ENCODE measurements at regions not wholly inside any gene's neighbourhood (a gene's known extent, or its start where the extent isn't known, plus 50 kb on each side); places are given as distances from the start of the nearest gene placed in this dataset.

GRCh38 chr12:90485560-90485959, 469.4 kb downstream of the CCER1 start:
- TF ChIP-seq CTCF (IDR thresholded peaks at IDR 0.05; ENCODE audit: insufficient read depth, low read length, poor library complexity, severe bottlenecking) = no peak
- Histone ChIP-seq H3K36me3 (ENCODE audit: control insufficient read depth, insufficient read depth, low read length) (no peaks in the 10 kb centered on the region), H3K27me3 (replicated peaks; ENCODE audit: control insufficient read depth, insufficient read depth, low read length) (no peaks in the 10 kb centered on the region), H3K4me3 (replicated peaks; ENCODE audit: low read depth, low read length) (no peak overlapping the region)
- DNase-seq (ENCODE audit: extremely low read depth, insufficient read length) = no peak

- TF ChIP-seq CTCF (IDR thresholded peaks at IDR 0.05; ENCODE audit: insufficient read depth, low read length, poor library complexity, severe bottlenecking) = no peak
- no peaks in the 10 kb centered on the region for H3K36me3 ChIP-seq (ENCODE audit: control insufficient read depth, insufficient read depth, low read length)
- DNase-seq (ENCODE audit: extremely low read depth, insufficient read length) = no peak
- no peaks in the 10 kb centered on the region for H3K27me3 ChIP-seq (replicated peaks; ENCODE audit: control insufficient read depth, insufficient read depth, low read length)
- no peak overlapping the region for H3K4me3 ChIP-seq (replicated peaks; ENCODE audit: low read depth, low read length)
These were observed 470.9 kb downstream of the CCER1 start for GRCh38 chr12:90484094-90484493.

- DNase-seq (ENCODE audit: extremely low read depth, insufficient read length) = no peak
- H3K27me3 ChIP-seq (replicated peaks; ENCODE audit: control insufficient read depth, insufficient read depth, low read length) = no peaks in the 10 kb centered on the region
- TF ChIP-seq CTCF (IDR thresholded peaks at IDR 0.05; ENCODE audit: insufficient read depth, low read length, poor library complexity, severe bottlenecking) = no peak
- no peaks in the 10 kb centered on the region for H3K36me3 ChIP-seq (ENCODE audit: control insufficient read depth, insufficient read depth, low read length)
- H3K4me3 ChIP-seq (replicated peaks; ENCODE audit: low read depth, low read length) = no peak overlapping the region
These were observed 473.2 kb downstream of the CCER1 start for GRCh38 chr12:90481748-90482147.

- no peaks in the 10 kb centered on the region for H3K27me3 ChIP-seq (replicated peaks; ENCODE audit: control insufficient read depth, insufficient read depth, low read length)
- DNase-seq (ENCODE audit: extremely low read depth, insufficient read length) = no peak
- H3K36me3 ChIP-seq (ENCODE audit: control insufficient read depth, insufficient read depth, low read length) = no peaks in the 10 kb centered on the region
- no peak for TF ChIP-seq CTCF (IDR thresholded peaks at IDR 0.05; ENCODE audit: insufficient read depth, low read length, poor library complexity, severe bottlenecking)
- H3K4me3 ChIP-seq (replicated peaks; ENCODE audit: low read depth, low read length) = no peak overlapping the region
These were observed 475.7 kb downstream of the CCER1 start for GRCh38 chr12:90479237-90479636.

- no peak overlapping the region for H3K4me3 ChIP-seq (replicated peaks; ENCODE audit: low read depth, low read length)
- H3K36me3 ChIP-seq (ENCODE audit: control insufficient read depth, insufficient read depth, low read length) = no peaks in the 10 kb centered on the region
- no peaks in the 10 kb centered on the region for H3K27me3 ChIP-seq (replicated peaks; ENCODE audit: control insufficient read depth, insufficient read depth, low read length)
- DNase-seq (ENCODE audit: extremely low read depth, insufficient read length) = no peak
- TF ChIP-seq CTCF (IDR thresholded peaks at IDR 0.05; ENCODE audit: insufficient read depth, low read length, poor library complexity, severe bottlenecking) = no peak
These were observed 481.1 kb downstream of the CCER1 start for GRCh38 chr12:90473831-90474230.

- TF ChIP-seq CTCF (IDR thresholded peaks at IDR 0.05; ENCODE audit: insufficient read depth, low read length, poor library complexity, severe bottlenecking) = no peak
- DNase-seq (ENCODE audit: extremely low read depth, insufficient read length) = no peak
These were observed 494.3 kb downstream of the CCER1 start for GRCh38 chr12:90460681-90461080.

More at GRCh38 chr12:90460681-90461080, 494.3 kb downstream of the CCER1 start:
- Histone ChIP-seq H3K27me3 (replicated peaks; ENCODE audit: control insufficient read depth, insufficient read depth, low read length) (no peaks in the 10 kb centered on the region), H3K36me3 (ENCODE audit: control insufficient read depth, insufficient read depth, low read length) (no peaks in the 10 kb centered on the region), H3K4me3 (replicated peaks; ENCODE audit: low read depth, low read length) (no peak overlapping the region)
